ENCODE measurements at regions not wholly inside any gene's neighbourhood (a gene's known extent, or its start where the extent isn't known, plus 50 kb on each side); places are given as distances from the start of the nearest gene placed in this dataset.

GRCh38 chr9:30039712-30040111, 2344.7 kb upstream of the ACO1 start:
- TF ChIP-seq CTCF (IDR thresholded peaks at IDR 0.05; ENCODE audit: extremely low read depth in 1 of 2, insufficient read depth in 1 of 2, low read depth in 1 of 2, low read length in 2 of 2) (no peak), POLR2A (IDR thresholded peaks at IDR 0.05; ENCODE audit: low read depth, low read length) (no peak)
